Ishikawa (cell line): ENCODE measurements at regions not wholly inside any gene's neighbourhood (a gene's known extent, or its start where the extent isn't known, plus 50 kb on each side); places are given as distances from the start of the nearest gene placed in this dataset.

Source experiments
- CEBPB ChIP-seq: IDR thresholded peaks from 2 replicates; pipeline ENCODE4 v1.6.1; 2012
- CREB1 ChIP-seq: IDR thresholded peaks from 2 replicates; pipeline ENCODE4 v1.6.1; 2012; ENCODE audit warnings: low read depth
- EGR1 ChIP-seq: IDR thresholded peaks from 2 replicates; pipeline ENCODE4 v1.6.1; 2012
- EP300 ChIP-seq: IDR thresholded peaks from 2 replicates; pipeline ENCODE4 v1.6.1; 2012; ENCODE audit warnings: borderline replicate concordance
- FOXM1 ChIP-seq: IDR thresholded peaks from 2 replicates; pipeline ENCODE4 v1.6.1; 2012; ENCODE audit warnings: low read depth, borderline replicate concordance
- NFIC ChIP-seq: IDR thresholded peaks from 2 replicates; pipeline ENCODE4 v1.6.1; 2012
- RAD21 ChIP-seq: IDR thresholded peaks from 2 replicates; pipeline ENCODE4 v1.6.1; 2012; ENCODE audit warnings: low read depth
- TAF1 ChIP-seq: IDR thresholded peaks from 2 replicates; pipeline ENCODE4 v1.6.1; 2012; ENCODE audit warnings: low read depth, mild to moderate bottlenecking
- TCF12 ChIP-seq: IDR thresholded peaks from 2 replicates; pipeline ENCODE4 v1.6.1; 2012; ENCODE audit warnings: low read depth
- TEAD4 ChIP-seq: IDR thresholded peaks from 2 replicates; pipeline ENCODE4 v1.6.1; 2012
- YY1 ChIP-seq: IDR thresholded peaks from 2 replicates; pipeline ENCODE4 v1.6.1; 2012; ENCODE audit warnings: low read depth
- ZBTB7A ChIP-seq: IDR thresholded peaks from 2 replicates; pipeline ENCODE4 v1.6.1; 2012; ENCODE audit warnings: low read depth
- TF ChIP-seq, protein P1 (sequence below): IDR thresholded peaks from 2 replicates; pipeline ENCODE4 v1.6.1; 2012
- TF ChIP-seq, protein P2 (sequence below): IDR thresholded peaks from 2 replicates; pipeline ENCODE4 v1.6.1; 2012
- TF ChIP-seq, protein P3 (sequence below): IDR thresholded peaks from 2 replicates; pipeline ENCODE4 v1.6.1; 2012; ENCODE audit warnings: low read depth, mild to moderate bottlenecking

DNA sequence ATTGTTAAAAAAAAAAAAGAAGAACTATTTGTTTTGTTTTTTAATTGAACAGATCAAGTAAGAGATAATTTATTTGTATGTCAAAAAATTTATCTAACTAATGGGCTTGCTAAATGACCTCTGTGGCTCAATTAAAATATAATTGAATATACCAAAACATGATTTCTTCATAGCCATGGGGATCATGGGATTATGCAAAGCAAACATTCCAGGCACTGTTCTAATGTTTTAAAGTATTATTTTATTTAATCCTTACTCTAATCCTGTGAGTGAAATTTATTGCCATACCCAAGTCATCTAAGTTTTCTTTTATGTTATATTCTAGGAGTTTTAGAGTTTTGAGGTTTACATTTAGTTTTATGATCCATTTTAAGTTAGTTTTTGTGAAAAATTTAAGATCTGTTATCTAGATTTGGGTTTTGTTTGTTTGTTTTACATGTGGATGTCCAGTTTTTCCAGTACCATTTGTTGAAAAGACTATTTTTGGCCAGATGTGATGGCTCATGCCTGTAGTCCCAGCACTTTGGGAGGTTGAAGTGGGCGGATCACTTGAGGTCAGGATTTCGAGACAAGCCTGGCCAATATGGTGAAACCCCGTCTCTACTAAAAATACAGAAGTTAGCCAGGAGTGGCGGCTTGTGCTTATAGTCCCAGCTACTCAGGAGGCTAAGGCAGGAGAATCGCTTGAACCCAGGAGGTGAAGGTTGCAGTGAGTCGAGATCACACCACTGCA is 52.3 kb upstream of the CNOT10 start:
- no peak for TF ChIP-seq TCF12
- no peak for TF ChIP-seq ZBTB7A
- no peak for TF ChIP-seq YY1
- TF ChIP-seq EGR1 = no peak
- TF ChIP-seq, protein P1, sequence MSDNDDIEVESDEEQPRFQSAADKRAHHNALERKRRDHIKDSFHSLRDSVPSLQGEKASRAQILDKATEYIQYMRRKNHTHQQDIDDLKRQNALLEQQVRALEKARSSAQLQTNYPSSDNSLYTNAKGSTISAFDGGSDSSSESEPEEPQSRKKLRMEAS = no peak
- TF ChIP-seq NFIC = no peak
- TF ChIP-seq FOXM1 = no peak
- TF ChIP-seq TEAD4 = no peak

DNA sequence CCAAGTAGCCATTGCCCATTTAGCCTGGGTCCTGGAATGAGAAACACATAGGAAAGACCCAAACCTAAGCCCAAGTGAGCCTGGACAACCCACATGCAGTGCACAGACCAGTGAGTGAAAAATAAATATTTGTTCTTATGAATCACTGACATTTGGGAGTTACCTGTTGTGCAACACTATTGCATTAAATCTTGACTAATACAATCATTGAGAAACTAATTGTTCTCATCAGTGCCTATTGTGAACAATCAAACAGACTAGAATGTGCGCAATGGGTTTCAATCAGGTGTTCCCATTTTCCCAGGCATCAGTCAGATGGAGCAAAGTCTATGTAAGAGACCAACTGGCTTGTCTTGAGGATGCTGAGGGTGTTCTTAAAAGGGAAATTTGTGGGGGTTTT is 54.7 kb upstream of the CNOT10 start:
- TF ChIP-seq CEBPB (0 out of 2 replicates have a peak, but pooled peaks have one; percentile 19), RAD21 (no peak)

DNA sequence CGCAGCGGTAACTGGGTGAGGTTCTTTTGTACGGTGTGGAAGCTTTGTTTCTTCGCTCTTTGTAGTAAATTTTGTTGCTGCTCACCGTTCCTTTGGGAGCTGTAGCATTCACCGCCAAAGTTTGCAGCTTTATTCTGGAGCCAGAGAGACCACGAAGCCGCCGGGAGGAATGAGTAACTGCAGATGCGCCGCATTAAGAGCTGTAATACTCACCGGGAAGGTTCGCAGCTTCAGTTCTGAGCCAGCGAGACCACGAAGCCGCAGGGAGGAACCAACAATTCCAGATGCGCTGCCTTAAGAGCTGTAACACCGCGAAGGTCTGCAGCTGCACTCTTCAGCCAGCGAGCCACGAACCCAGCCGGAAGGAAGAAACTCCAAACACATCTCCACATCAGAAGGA is 56.0 kb upstream of the DYNC1LI1 start:
- no peak for TF ChIP-seq ZBTB7A
- no peak for TF ChIP-seq RAD21
- TF ChIP-seq TCF12 = no peak
- TF ChIP-seq TAF1 = no peak
- TF ChIP-seq, protein P2, sequence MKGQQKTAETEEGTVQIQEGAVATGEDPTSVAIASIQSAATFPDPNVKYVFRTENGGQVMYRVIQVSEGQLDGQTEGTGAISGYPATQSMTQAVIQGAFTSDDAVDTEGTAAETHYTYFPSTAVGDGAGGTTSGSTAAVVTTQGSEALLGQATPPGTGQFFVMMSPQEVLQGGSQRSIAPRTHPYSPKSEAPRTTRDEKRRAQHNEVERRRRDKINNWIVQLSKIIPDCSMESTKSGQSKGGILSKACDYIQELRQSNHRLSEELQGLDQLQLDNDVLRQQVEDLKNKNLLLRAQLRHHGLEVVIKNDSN = no peak
- no peak for TF ChIP-seq NFIC
- TF ChIP-seq CREB1 = no peak
- no peak for TF ChIP-seq CEBPB
- no peak for TF ChIP-seq EP300
- no peak for TF ChIP-seq YY1
- TF ChIP-seq FOXM1 = no peak
- no peak for TF ChIP-seq TEAD4
- TF ChIP-seq, protein P1 = no peak

DNA sequence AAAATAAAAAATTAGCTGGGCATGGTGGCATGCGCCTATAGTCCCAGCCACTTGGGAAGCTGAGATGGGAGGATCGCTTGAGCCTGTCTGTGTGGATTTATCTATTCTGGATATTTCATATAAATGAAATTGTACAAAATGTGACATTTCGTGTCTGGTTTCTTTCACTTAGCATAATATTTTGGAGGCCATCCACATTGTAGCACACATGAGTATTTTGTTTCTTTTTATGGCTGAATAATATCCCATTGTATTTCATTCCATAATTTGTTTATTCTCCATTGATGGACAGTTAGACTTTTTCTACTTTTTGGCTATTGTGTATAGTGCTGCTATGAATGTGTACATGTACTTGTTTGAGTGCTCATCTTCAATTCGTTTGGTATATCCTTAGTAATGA is 52.9 kb upstream of the DYNC1LI1 start:
- TF ChIP-seq RAD21 (no peak), EP300 (no peak), EGR1 (no peak), CREB1 (no peak), YY1 (no peak), TAF1 (no peak), TCF12 (no peak), TEAD4 (no peak), CEBPB (no peak)
- TF ChIP-seq, protein P2 = no peak

DNA sequence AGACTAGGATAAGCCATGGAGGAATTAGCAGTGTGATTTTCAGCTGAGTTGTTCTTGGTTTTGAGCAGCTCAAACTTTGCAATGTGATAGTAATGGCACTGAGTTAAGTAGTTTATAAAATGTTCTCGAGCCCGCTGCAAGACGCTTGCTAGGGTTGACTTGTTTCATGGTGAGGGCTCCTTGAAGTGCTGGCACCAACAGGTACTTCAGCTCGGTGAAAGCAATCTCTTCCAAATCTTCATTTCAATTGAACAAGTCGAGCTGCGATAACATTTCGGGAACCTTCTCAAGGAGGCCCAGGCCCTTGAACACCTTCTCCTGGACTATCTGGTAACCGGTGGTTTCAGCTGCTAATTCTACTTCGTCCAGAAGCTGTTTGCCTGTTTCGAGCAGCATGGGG is 50.8 kb upstream of the DYNC1LI1 start:
- TF ChIP-seq, protein P2 = no peak
- TF ChIP-seq CREB1 (no peak), FOXM1 (no peak), RAD21 (no peak), CEBPB (no peak), NFIC (no peak), TEAD4 (no peak), EP300 (no peak), TAF1 (no peak), ZBTB7A (no peak), TCF12 (no peak), YY1 (no peak), EGR1 (no peak)
- TF ChIP-seq, protein P3, sequence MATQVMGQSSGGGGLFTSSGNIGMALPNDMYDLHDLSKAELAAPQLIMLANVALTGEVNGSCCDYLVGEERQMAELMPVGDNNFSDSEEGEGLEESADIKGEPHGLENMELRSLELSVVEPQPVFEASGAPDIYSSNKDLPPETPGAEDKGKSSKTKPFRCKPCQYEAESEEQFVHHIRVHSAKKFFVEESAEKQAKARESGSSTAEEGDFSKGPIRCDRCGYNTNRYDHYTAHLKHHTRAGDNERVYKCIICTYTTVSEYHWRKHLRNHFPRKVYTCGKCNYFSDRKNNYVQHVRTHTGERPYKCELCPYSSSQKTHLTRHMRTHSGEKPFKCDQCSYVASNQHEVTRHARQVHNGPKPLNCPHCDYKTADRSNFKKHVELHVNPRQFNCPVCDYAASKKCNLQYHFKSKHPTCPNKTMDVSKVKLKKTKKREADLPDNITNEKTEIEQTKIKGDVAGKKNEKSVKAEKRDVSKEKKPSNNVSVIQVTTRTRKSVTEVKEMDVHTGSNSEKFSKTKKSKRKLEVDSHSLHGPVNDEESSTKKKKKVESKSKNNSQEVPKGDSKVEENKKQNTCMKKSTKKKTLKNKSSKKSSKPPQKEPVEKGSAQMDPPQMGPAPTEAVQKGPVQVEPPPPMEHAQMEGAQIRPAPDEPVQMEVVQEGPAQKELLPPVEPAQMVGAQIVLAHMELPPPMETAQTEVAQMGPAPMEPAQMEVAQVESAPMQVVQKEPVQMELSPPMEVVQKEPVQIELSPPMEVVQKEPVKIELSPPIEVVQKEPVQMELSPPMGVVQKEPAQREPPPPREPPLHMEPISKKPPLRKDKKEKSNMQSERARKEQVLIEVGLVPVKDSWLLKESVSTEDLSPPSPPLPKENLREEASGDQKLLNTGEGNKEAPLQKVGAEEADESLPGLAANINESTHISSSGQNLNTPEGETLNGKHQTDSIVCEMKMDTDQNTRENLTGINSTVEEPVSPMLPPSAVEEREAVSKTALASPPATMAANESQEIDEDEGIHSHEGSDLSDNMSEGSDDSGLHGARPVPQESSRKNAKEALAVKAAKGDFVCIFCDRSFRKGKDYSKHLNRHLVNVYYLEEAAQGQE = no peak
- TF ChIP-seq, protein P1 = no peak

DNA sequence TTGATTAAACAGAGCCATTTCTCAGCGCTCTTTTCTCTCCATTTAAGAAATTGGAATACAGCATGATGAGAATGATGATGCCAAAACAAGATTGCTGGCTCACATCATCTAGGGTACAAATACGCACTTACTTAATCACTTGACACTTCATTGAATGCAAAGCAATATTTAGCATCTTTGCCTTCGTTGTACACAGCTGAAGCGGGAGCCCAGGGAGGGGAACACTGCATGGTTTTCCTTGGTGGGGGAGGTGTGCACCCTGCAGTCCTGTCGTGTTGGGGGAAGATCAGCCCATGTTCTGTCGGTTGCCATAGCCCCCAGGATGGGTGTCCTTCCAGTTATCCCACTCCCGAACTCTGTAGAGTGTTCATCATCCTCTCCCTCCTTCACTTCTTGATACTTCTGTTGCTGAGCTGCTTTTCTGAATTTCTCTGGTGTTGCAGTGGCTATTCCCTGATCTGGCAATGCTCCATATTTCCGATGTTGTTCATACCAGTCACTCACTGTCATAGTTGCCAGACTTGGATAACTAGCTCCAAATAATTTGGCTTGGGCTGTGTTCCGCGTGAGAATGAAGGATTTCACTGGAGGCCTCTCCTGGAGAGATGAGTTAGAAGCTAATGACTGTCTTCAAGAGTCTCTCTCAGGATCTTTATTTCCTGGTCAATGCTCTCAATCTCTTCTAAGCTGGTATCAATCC is 50.1 kb upstream of the DYNC1LI1 start:
- TF ChIP-seq TEAD4 = no peak
- TF ChIP-seq, protein P2 = no peak
- TF ChIP-seq TAF1 = no peak
- TF ChIP-seq ZBTB7A = no peak
- no peak for TF ChIP-seq TCF12
- TF ChIP-seq EP300 = no peak
- no peak for TF ChIP-seq YY1
- TF ChIP-seq RAD21 = no peak
- no peak for TF ChIP-seq FOXM1
- no peak for TF ChIP-seq CREB1
- TF ChIP-seq EGR1 = no peak
- TF ChIP-seq, protein P3 = no peak
- TF ChIP-seq, protein P1 = no peak
- TF ChIP-seq NFIC = no peak
- no peak for TF ChIP-seq CEBPB
